Gastrocnemius medialis (tissue), 4 donors: ENCODE measurements at regions not wholly inside any gene's neighbourhood (a gene's known extent, or its start where the extent isn't known, plus 50 kb on each side); places are given as distances from the start of the nearest gene placed in this dataset.

Experiments
- CTCF ChIP-seq, 5 experiments: fragments of 450-650 bp in 3 of 5; fragments of 200-600 bp in 2 of 5; sonication (generic) in 2 of 5; IDR thresholded peaks in 4 of 5; conservative IDR thresholded peaks in 1 of 5; 1 replicate in 4 of 5; 2 replicates in 1 of 5; pipeline ENCODE4 v1.5.1; 2016 to 2019; ENCODE audit warnings: antibody characterized with exemption in 5 of 5, mild to moderate bottlenecking in 3 of 5, moderate library complexity in 3 of 5
- POLR2A ChIP-seq, 2 donors: fragments of 450-650 bp; IDR thresholded peaks; one replicate each; pipeline ENCODE4 v1.6.1; 2017; ENCODE audit warnings: antibody characterized with exemption in 2 of 2, mild to moderate bottlenecking in 2 of 2, moderate library complexity in 2 of 2

- TF ChIP-seq CTCF (IDR thresholded peaks at IDR 0.05 in 4 of 5, conservative IDR thresholded peaks at IDR 0.05 in 1 of 5) (no peak), POLR2A (IDR thresholded peaks at IDR 0.05) (no peak)
These were observed 134.7 kb upstream of the MGAT5 start for GRCh38 chr2:134119117-134119712.
